Prostate gland (tissue), 2 donors: ENCODE measurements at regions not wholly inside any gene's neighbourhood (a gene's known extent, or its start where the extent isn't known, plus 50 kb on each side); places are given as distances from the start of the nearest gene placed in this dataset.

Experiments
- CTCF ChIP-seq, 4 experiments: fragments of 200-600 bp in 2 of 4; fragments of 450-650 bp in 2 of 4; sonication (generic) in 2 of 4; IDR thresholded peaks; 1 replicate in 3 of 4; 2 replicates in 1 of 4; pipeline ENCODE4 v1.5.1; 2016 to 2019; ENCODE audit warnings: antibody characterized with exemption in 4 of 4, mild to moderate bottlenecking in 2 of 4, moderate library complexity in 2 of 4
- POLR2A ChIP-seq: fragments of 450-650 bp; IDR thresholded peaks from one replicate; pipeline ENCODE4 v1.6.1; 2016; ENCODE audit warnings: antibody characterized with exemption, mild to moderate bottlenecking

GRCh38 chr3:115450036-115450435, 173.3 kb upstream of the GAP43 start:
- TF ChIP-seq CTCF (IDR thresholded peaks at IDR 0.05) = no peak
- TF ChIP-seq POLR2A = no peak
